CD14-positive monocyte (primary cell): ENCODE measurements at regions not wholly inside any gene's neighbourhood (a gene's known extent, or its start where the extent isn't known, plus 50 kb on each side); places are given as distances from the start of the nearest gene placed in this dataset.
"Not testable (repeated sequence)": the region's sequence is repeated elsewhere in the genome, so short reads cannot be mapped to it uniquely, and the experiment has no call there.

Experiments used
- DNase-seq, 3 donors: peaks; one replicate each; pipeline ENCODE4 v3.0.0-alpha.2; 2011 to 2022
- H2AFZ ChIP-seq: 2 replicates; pipeline ENCODE4 v1.6.0; 2012; ENCODE audit warnings: mild to moderate bottlenecking, low read depth, low read length, inconsistent platforms; ENCODE audit not compliant: insufficient read depth, poor library complexity, severe bottlenecking
- H3K27ac ChIP-seq, 2 donors: 1 replicate in 1 of 2; 2 replicates in 1 of 2; pipeline ENCODE4 v1.5.1; 2012 to 2013; ENCODE audit warnings: low read length in 2 of 2, control low read depth in 1 of 2, inconsistent platforms in 1 of 2, low read depth in 1 of 2, mild to moderate bottlenecking in 1 of 2
- H3K27me3 ChIP-seq, 2 donors: one replicate each; pipeline versions ENCODE4 v1.6.0 to v1.6.1; 2011 to 2013; ENCODE audit warnings: low read length in 2 of 2; ENCODE audit not compliant: control insufficient read depth in 2 of 2, insufficient read depth in 2 of 2
- H3K36me3 ChIP-seq, 2 donors: replicated peaks in 1 of 2; 1 replicate in 1 of 2; 2 replicates in 1 of 2; pipeline versions ENCODE4 v1.5.1 to v1.6.1; 2012 to 2013; ENCODE audit warnings: low read length in 2 of 2, control low read depth in 1 of 2, inconsistent platforms in 1 of 2, mild to moderate bottlenecking in 1 of 2; ENCODE audit not compliant: insufficient read depth in 2 of 2, control insufficient read depth in 1 of 2
- H3K4me1 ChIP-seq, 2 donors: 1 replicate in 1 of 2; 2 replicates in 1 of 2; pipeline versions ENCODE4 v1.5.1 to v1.6.1; 2012 to 2013; ENCODE audit warnings: low read length in 2 of 2, control low read depth in 1 of 2, inconsistent platforms in 1 of 2, mild to moderate bottlenecking in 1 of 2, moderate library complexity in 1 of 2; ENCODE audit not compliant: insufficient read depth in 2 of 2, control insufficient read depth in 1 of 2
- H3K4me2 ChIP-seq: replicated peaks from 2 replicates; pipeline ENCODE3; 2012; ENCODE audit warnings: low read length, moderate library complexity, mild to moderate bottlenecking; ENCODE audit not compliant: poor library complexity, severe bottlenecking; ENCODE audit errors: extremely low read depth
- H3K4me3 ChIP-seq, 3 experiments: fragments of 200-600 bp in 1 of 3; sonication (generic) in 1 of 3; replicated peaks in 1 of 3; 1 replicate in 2 of 3; 2 replicates in 1 of 3; pipeline ENCODE4 v1.5.1; 2011 to 2013; ENCODE audit warnings: low read length in 3 of 3, mild to moderate bottlenecking in 3 of 3, control low read depth in 2 of 3, low read depth in 2 of 3, inconsistent platforms in 1 of 3, moderate library complexity in 1 of 3
- H3K79me2 ChIP-seq: 2 replicates; pipeline ENCODE4 v1.6.0; 2012; ENCODE audit warnings: mild to moderate bottlenecking, control low read depth, inconsistent platforms, low read length, moderate library complexity; ENCODE audit not compliant: insufficient read depth
- H3K9ac ChIP-seq: 2 replicates; pipeline ENCODE4 v1.6.0; 2017; ENCODE audit warnings: low read length, mild to moderate bottlenecking; ENCODE audit not compliant: insufficient read depth, poor library complexity, severe bottlenecking
- H3K9me3 ChIP-seq, 2 donors: replicated peaks in 1 of 2; 1 replicate in 1 of 2; 2 replicates in 1 of 2; pipeline versions ENCODE4 v1.5.1 to v1.6.1; 2012 to 2013; ENCODE audit warnings: low read length in 2 of 2, control low read depth in 1 of 2; ENCODE audit not compliant: control insufficient read depth in 1 of 2, insufficient read depth in 1 of 2
- H4K20me1 ChIP-seq: 2 replicates; pipeline ENCODE4 v1.6.0; 2012; ENCODE audit warnings: mild to moderate bottlenecking, low read length, control low read depth, moderate library complexity; ENCODE audit not compliant: insufficient read depth
- H3K27ac Mint-ChIP-seq, 7 donors: one replicate each; pipeline ENCODE4 v1.8.0; 2020; ENCODE audit warnings: mild to moderate bottlenecking in 7 of 7, mixed read lengths in 7 of 7, moderate library complexity in 6 of 7, inconsistent platforms in 2 of 7
- H3K27me3 Mint-ChIP-seq, 3 donors: one replicate each; pipeline ENCODE4 v1.8.0; 2021 to 2022; ENCODE audit warnings: low read depth in 3 of 3, mild to moderate bottlenecking in 3 of 3, mixed read lengths in 3 of 3, moderate library complexity in 3 of 3, inconsistent platforms in 1 of 3
- H3K36me3 Mint-ChIP-seq, 2 donors: one replicate each; pipeline ENCODE4 v1.8.0; 2020; ENCODE audit warnings: mixed read lengths in 2 of 2, inconsistent platforms in 1 of 2, mild to moderate bottlenecking in 1 of 2
- H3K4me1 Mint-ChIP-seq: one replicate; pipeline ENCODE4 v1.8.0; 2020; ENCODE audit warnings: mild to moderate bottlenecking, mixed read lengths
- H3K4me3 Mint-ChIP-seq, 2 donors: one replicate each; pipeline ENCODE4 v1.8.0; 2020; ENCODE audit warnings: mild to moderate bottlenecking in 2 of 2, mixed read lengths in 2 of 2, moderate library complexity in 1 of 2
- H3K9me3 Mint-ChIP-seq, 7 donors: one replicate each; pipeline ENCODE4 v1.8.0; 2020 to 2022; ENCODE audit warnings: mixed read lengths in 7 of 7, mild to moderate bottlenecking in 6 of 7, moderate library complexity in 6 of 7, inconsistent platforms in 2 of 7
- WGBS: methylation state at CpG from one replicate; pipeline ENCODE4 v1.1.5; 2013; ENCODE audit warnings: missing lambda C conversion rate; ENCODE audit not compliant: insufficient coverage; 5-methylcytosine and 5-hydroxymethylcytosine counted together
- intact Hi-C, 2 donors: fragments of 100-400 bp; cut with micrococcal nuclease; formaldehyde crosslinking; loops; one replicate each; pipeline versions ENCODE4 v1.15.0 to v1.15.1; 2023
- TF ChIP-seq, protein P1 (sequence below): fragments of 200-600 bp; IDR thresholded peaks from one replicate; pipeline ENCODE4 v1.8.0; 2022; ENCODE audit warnings: antibody characterized with exemption, mild to moderate bottlenecking

DNA sequence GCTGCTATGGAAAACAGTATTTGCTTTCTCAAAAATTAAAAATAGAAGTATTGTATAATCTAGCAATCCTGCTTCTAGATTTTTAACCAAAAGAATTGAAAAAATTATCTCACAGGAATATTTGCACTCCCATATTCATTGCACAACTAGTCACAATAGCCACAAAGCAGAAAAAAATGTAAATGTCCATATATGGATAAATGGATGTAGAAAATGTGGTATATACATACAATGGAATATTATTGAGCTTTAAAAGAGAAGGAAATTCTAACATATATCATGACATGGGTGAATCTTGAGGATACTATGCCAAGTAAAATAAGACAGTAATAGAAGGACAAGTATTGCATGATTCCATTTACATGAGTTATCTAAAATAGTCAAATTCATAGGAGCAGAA, 2753.0 kb downstream of the PCDH9 start:
- peaks cover 0 to 2% (median 0%) of the 10 kb centered on the region in 7 donors for H3K9me3 Mint-ChIP-seq
- H3K4me3 Mint-ChIP-seq: no peak overlapping the region
- no peaks in the 10 kb centered on the region for H3K27me3 Mint-ChIP-seq
- no peak overlapping the region for H3K4me2 ChIP-seq
- no peaks in the 10 kb centered on the region for H3K4me1 Mint-ChIP-seq
- no peak overlapping the region for H2AFZ ChIP-seq
- H3K27me3 ChIP-seq: no peaks in the 10 kb centered on the region
- H3K36me3 Mint-ChIP-seq: no peaks in the 10 kb centered on the region
- no peak overlapping the region for H3K4me3 ChIP-seq
- DNase-seq: no peak
- TF ChIP-seq, protein P1, sequence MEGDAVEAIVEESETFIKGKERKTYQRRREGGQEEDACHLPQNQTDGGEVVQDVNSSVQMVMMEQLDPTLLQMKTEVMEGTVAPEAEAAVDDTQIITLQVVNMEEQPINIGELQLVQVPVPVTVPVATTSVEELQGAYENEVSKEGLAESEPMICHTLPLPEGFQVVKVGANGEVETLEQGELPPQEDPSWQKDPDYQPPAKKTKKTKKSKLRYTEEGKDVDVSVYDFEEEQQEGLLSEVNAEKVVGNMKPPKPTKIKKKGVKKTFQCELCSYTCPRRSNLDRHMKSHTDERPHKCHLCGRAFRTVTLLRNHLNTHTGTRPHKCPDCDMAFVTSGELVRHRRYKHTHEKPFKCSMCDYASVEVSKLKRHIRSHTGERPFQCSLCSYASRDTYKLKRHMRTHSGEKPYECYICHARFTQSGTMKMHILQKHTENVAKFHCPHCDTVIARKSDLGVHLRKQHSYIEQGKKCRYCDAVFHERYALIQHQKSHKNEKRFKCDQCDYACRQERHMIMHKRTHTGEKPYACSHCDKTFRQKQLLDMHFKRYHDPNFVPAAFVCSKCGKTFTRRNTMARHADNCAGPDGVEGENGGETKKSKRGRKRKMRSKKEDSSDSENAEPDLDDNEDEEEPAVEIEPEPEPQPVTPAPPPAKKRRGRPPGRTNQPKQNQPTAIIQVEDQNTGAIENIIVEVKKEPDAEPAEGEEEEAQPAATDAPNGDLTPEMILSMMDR: no peak
- H3K79me2 ChIP-seq: no peaks in the 10 kb centered on the region
- no peaks in the 10 kb centered on the region for H3K36me3 ChIP-seq
- intact Hi-C loops: no loop called here
- no peak overlapping the region for H3K9ac ChIP-seq
- no peak overlapping the region for H3K27ac ChIP-seq
- no peaks in the 10 kb centered on the region for H3K9me3 ChIP-seq
- no peaks in the 10 kb centered on the region for H3K4me1 ChIP-seq
- no peaks in the 10 kb centered on the region for H4K20me1 ChIP-seq
- H3K27ac Mint-ChIP-seq: no peak overlapping the region

DNA sequence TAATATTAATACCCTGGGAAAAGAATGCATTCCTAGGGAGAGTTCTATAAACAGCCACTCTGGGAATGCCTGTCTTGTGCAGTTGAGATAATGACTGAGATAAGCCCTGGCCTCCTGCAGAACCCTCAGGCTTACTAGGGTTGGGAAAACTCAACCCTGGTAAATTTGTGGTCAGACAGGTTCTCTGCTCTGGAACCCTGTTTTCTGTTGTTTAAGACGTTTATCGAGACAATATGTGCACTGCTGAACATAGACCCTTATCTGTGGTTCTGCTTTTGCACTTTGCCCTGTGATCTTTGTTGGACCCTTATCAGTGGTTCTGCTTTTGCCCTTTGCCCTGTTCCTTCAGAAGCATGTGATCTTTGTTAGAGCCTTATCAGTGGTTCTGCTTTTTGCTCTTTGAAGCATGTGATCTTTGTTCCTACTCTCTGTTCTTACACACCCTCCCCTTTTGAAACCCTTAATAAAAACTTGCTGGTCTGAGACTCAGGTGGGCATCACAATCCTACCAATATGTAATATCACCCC, 2754.0 kb downstream of the PCDH9 start:
- H3K27me3 Mint-ChIP-seq, intact Hi-C loops, H3K4me1 ChIP-seq, DNase-seq, H3K4me2 ChIP-seq, H3K4me1 Mint-ChIP-seq, H3K9me3 Mint-ChIP-seq, H3K4me3 ChIP-seq, H3K36me3 Mint-ChIP-seq, H3K36me3 ChIP-seq, H3K4me3 Mint-ChIP-seq, H3K27ac ChIP-seq, H2AFZ ChIP-seq, H3K9me3 ChIP-seq, H3K27me3 ChIP-seq, H3K79me2 ChIP-seq, H3K27ac Mint-ChIP-seq, H4K20me1 ChIP-seq, H3K9ac ChIP-seq: not testable (repeated sequence)
- 90% methylated on average over 2 of the region's 2 CpGs for WGBS
